ENCODE measurements at regions not wholly inside any gene's neighbourhood (a gene's known extent, or its start where the extent isn't known, plus 50 kb on each side); places are given as distances from the start of the nearest gene placed in this dataset.

GRCh38 chr15:77688693-77689092 lies 56.0 kb upstream of the LINGO1 start:
- no peak overlapping the region for H3K4me3 ChIP-seq (replicated peaks in 1 of 2; ENCODE audit: low read depth in 2 of 2, low read length in 2 of 2)
- TF ChIP-seq, protein P1, sequence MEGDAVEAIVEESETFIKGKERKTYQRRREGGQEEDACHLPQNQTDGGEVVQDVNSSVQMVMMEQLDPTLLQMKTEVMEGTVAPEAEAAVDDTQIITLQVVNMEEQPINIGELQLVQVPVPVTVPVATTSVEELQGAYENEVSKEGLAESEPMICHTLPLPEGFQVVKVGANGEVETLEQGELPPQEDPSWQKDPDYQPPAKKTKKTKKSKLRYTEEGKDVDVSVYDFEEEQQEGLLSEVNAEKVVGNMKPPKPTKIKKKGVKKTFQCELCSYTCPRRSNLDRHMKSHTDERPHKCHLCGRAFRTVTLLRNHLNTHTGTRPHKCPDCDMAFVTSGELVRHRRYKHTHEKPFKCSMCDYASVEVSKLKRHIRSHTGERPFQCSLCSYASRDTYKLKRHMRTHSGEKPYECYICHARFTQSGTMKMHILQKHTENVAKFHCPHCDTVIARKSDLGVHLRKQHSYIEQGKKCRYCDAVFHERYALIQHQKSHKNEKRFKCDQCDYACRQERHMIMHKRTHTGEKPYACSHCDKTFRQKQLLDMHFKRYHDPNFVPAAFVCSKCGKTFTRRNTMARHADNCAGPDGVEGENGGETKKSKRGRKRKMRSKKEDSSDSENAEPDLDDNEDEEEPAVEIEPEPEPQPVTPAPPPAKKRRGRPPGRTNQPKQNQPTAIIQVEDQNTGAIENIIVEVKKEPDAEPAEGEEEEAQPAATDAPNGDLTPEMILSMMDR (IDR thresholded peaks at IDR 0.05; ENCODE audit: low read depth, low read length): no peak
- DNase-seq (ENCODE audit: low read depth in 2 of 2): peak in 1 of 2 donors; percentile 3

DNA sequence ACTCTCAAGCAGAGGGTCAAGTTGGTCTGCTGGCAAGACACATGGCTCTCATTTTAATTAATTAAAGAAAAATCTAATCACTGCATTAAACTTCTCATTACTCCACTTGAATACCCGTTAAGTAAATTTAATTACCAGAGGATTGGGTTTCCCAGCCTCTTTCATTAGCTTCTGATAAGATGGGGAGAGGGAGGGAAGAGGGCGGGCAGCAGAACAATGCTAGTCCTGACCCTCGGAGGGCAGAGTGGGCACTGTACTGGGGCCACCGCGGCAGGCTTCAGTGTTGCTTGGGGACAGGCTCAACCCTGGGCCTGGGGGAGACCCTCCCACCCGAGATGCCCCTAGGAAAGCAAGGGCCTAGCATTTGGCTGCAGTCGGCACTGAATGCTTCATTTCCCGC lies 55.6 kb upstream of the LINGO1 start:
- no peak overlapping the region for H3K4me3 ChIP-seq (replicated peaks in 1 of 2; ENCODE audit: low read depth in 2 of 2, low read length in 2 of 2)
- DNase-seq (ENCODE audit: low read depth in 2 of 2): no peak
- TF ChIP-seq, protein P1 (IDR thresholded peaks at IDR 0.05; ENCODE audit: low read depth, low read length): no peak

- TF ChIP-seq, protein P1 (IDR thresholded peaks at IDR 0.05; ENCODE audit: low read depth, low read length): no peak
- H3K4me3 ChIP-seq (replicated peaks in 1 of 2; ENCODE audit: low read depth in 2 of 2, low read length in 2 of 2): no peak overlapping the region
- no peak for DNase-seq (ENCODE audit: low read depth in 2 of 2)
Observed at GRCh38 chr15:77685082-77685815, 52.5 kb upstream of the LINGO1 start.

- no peak overlapping the region for H3K4me3 ChIP-seq (replicated peaks in 1 of 2; ENCODE audit: low read depth in 2 of 2, low read length in 2 of 2)
- no peak for DNase-seq (ENCODE audit: low read depth in 2 of 2)
- TF ChIP-seq, protein P1 (IDR thresholded peaks at IDR 0.05; ENCODE audit: low read depth, low read length): no peak
Observed at GRCh38 chr15:77684341-77685081, 51.8 kb upstream of the LINGO1 start.

DNA sequence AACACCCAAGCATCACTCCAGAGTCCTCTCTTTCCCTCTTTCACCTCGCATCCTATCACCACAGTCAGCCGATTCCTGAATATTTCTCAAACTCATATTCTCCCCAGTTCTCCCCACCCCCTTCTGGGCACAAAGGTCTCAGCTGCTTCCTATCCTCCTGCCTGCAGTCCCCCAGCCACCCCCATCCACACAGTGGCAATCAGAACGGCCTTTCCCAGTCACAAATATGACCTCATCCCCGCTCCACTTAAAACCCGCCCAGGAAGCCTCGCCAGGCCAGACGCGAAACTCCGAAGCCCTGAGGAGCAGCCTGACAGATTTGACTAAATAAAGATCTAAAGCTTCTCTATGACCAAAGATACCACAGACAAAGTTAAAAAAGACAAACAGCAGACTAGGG lies 49.9 kb upstream of the LINGO1 start:
- DNase-seq (ENCODE audit: low read depth in 2 of 2): peak in 1 of 2 donors; percentile 3
- no peak overlapping the region for H3K4me3 ChIP-seq (replicated peaks in 1 of 2; ENCODE audit: low read depth in 2 of 2, low read length in 2 of 2)
- TF ChIP-seq, protein P1 (IDR thresholded peaks at IDR 0.05; ENCODE audit: low read depth, low read length): no peak

Data from cardiac fibroblast (primary cell).